GM18517 (cell line): ENCODE measurements at regions not wholly inside any gene's neighbourhood (a gene's known extent, or its start where the extent isn't known, plus 50 kb on each side); places are given as distances from the start of the nearest gene placed in this dataset.
"Not testable (repeated sequence)": the region's sequence is repeated elsewhere in the genome, so short reads cannot be mapped to it uniquely, and the experiment has no call there.

Experiments used
- ATAC-seq: cut with Tn5 transposase; IDR thresholded peaks from one replicate; pipeline ENCODE4 v1.9.1; 2021; ENCODE audit warnings: mild to moderate bottlenecking, moderate library complexity; ENCODE audit not compliant: unreplicated experiment

DNA sequence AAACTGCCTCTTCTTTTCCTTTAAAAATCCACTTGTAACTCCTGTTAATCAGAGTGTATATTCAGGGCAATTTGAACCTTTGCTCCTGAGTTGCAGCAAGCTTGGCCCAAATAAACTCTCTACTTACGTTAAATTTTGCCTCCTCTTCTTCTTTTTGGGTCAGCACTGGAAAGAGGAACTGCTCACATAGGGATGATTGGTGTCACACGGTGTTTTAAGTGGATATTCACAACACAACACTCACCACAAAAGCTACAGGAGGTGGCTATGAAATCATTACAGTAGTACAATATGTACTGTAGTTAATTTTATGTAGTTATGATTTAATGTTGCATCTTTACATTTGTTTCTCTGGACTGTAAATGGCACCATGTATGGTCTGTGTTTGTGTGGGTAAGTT, 96.8 kb upstream of the DOCK9 start:
- ATAC-seq, result no peak

DNA sequence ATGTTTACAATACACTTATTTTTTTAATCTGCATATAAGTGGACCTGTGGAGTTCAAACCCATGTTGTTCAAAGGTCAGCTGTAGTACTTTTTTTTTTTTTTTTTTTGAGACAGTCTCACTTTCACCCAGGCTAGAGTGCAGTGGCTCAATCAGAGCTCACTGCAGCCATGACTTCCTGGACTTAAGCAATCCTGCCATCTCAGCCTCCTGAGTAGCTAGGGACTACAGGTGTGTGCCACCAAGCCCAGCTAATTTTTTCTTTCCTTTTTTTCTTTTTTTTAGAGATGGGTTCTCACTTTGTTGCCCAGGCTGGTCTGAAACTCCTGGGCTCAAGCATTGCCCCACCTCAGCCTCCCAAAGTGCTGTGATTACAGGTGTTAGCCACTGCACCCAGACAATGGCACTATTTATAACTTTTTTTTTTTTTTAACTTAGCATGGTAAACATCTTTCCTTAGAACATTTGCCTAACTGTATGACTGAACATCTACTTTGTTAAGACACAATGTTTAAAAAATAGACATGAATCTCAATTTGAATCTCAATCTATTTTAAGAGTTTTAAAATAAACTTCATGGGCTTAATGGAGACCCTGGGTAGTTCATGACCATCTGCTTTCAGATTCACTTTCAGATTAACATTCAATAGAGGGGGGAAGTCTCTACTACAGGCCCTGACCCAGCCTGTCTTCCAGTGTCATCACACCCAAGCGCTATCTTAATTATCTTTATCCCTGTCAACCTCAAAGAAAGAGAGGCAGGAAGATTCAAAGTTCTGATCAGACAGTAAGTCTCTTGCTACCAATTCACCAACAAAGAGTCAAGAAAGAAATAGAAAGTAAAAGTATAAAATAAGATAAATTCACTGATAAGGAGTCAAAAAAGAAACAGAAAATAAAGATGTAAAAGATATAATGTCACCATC, 97.7 kb upstream of the DOCK9 start:
- peak; percentile 94 for ATAC-seq

DNA sequence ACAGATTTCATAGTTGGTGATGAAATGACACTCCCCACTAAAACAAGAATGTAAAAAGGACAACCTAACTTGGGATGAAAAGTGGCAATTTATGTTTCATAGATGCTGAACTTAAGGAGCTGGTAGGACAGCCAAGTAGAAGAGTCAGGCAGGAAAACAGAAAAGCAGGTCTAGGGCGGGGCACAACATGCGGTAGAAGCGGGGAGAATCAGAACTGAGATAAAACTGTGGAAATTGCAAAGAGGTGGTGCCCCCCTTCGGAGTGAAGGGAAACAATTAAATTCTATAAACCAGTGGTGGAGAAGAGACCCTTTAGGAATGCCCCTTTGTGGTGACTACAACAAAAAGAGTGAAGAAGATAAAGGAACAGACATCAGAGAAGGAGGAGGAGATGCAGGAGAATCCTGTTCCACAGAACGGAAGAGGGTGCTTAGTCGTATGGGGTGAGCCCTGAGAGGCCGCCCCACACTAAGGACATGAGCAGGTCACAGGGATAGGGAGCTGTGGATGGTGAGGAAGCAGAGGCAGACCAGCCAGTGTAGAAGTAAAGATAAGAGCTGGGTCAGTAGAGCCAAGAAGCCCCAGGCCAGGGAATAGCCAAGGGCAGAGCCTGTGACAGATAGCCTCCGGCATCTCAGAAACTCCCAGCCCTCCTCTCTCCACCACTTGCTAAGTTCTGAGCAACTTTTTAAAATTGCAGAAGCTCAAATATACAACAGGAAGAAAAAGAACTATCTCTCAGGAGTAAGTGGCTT, 100.3 kb upstream of the DOCK9 start:
- no peak for ATAC-seq

DNA sequence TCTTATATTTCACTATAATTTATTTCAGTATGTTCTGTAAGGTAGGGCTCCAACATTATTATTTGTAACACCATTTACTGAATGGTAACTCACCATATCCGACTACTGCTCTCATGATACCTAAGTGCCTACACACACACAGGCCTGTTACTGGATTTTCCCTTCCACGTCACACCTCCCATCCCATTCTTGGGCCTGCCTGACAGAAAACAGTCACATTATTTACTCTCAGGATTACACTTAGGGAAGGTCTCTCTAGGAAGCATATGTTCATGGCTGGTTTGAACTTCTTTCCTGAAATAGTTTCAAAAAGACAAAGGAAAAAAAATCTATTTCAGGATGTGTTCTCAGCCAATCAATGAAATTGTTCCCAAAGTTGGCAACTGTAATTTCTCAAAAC, 102.3 kb upstream of the DOCK9 start:
- ATAC-seq, result no peak

DNA sequence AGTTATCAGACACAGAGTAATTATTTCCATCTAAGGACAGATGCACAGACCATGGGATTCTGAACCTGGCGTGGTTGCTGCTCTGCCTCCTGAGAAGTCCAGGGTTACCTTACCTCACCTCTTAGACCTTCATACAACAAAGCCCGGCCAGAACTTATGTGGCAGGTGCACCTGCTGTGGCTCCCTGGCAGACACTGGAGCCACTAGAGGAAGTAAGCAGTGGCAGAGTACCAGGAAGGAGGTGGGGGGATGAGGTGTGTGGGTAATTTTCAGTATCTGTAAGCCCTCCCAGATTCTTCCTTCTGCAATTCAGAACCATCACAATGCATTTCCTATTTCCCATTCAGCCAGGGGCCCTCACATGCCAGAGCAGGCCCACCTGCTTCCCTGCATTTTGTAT, 106.1 kb upstream of the DOCK9 start:
- ATAC-seq, result no peak

GRCh38 chr13:99085139-99085807, 107.4 kb upstream of the DOCK9 start:
- no peak for ATAC-seq

- no peak for ATAC-seq
Observed at GRCh38 chr13:99085808-99086266, 108.0 kb upstream of the DOCK9 start.

GRCh38 chr13:99086267-99087097, 108.6 kb upstream of the DOCK9 start:
- ATAC-seq, result peak; percentile 31

GRCh38 chr13:99087098-99087953, 109.5 kb upstream of the DOCK9 start:
- ATAC-seq, result peak; percentile 79

- peak; percentile 34 for ATAC-seq
Observed at GRCh38 chr13:99087954-99088491, 110.2 kb upstream of the DOCK9 start.

- no peak for ATAC-seq
Observed at GRCh38 chr13:99093997-99094396, 106.7 kb upstream of the UBAC2 start.

- not testable (repeated sequence) for ATAC-seq
Observed at GRCh38 chr13:99101831-99102230, 98.8 kb upstream of the UBAC2 start.

- ATAC-seq, result no peak
Observed at GRCh38 chr13:99103536-99103935, 97.1 kb upstream of the UBAC2 start.

- ATAC-seq, result no peak
Observed at GRCh38 chr13:99104396-99104795, 96.3 kb upstream of the UBAC2 start.

- no peak for ATAC-seq
Observed at GRCh38 chr13:99105160-99105559, 95.5 kb upstream of the UBAC2 start.

DNA sequence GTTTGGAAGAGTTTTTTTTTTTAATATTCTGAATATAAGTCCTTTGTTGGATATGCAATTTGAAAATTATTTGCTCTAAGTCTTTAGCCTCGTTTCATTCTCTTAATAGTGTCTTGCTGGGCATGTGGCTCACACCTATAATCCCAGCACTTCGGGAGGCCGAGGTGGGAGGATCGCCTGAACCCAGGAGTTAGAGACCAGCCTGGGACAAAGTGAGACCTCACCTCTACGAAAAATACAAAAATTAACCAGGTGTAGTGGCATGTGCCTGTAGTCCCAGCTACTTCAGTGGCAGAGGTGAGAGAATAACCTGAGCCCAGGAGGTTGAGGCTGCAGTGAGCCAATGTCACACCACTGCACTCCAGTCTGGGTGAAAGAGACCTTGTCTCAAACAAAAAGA, 87.3 kb upstream of the UBAC2 start:
- ATAC-seq, result no peak

GRCh38 chr13:99118179-99118578, 82.5 kb upstream of the UBAC2 start:
- ATAC-seq, result no peak

DNA sequence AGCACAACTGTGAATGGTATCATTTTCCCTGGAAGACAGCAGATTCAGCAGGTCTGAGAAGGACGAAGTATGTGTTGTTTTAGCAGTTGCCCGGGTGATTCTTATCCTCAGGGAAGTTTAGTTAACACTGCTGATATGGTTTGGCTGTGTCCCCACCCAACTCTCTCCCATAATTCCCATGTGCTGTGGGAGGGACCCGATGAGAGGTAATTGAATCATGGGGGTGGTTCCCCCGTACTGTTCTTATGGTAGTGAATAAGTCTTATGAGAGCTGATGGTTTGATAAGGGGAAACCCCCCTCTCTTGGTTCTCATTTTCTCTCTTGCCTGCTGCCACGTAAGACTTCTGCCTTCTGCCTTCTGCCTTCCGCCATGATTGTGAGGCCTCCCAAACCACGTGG, 81.0 kb upstream of the UBAC2 start:
- no peak for ATAC-seq

- no peak for ATAC-seq
Observed at GRCh38 chr13:99120751-99121150, 79.9 kb upstream of the UBAC2 start.
